SU-DHL-6 (cell line): ENCODE measurements at regions not wholly inside any gene's neighbourhood (a gene's known extent, or its start where the extent isn't known, plus 50 kb on each side); places are given as distances from the start of the nearest gene placed in this dataset.

Source experiments
- H2AFZ ChIP-seq: fragments of 200-600 bp; sonication (generic); 2 replicates; pipeline ENCODE4 v1.6.1; 2014; ENCODE audit warnings: low read depth, mild to moderate bottlenecking, moderate library complexity, mixed read lengths, antibody characterized with exemption, low read length; ENCODE audit not compliant: severe bottlenecking
- H3F3A ChIP-seq: fragments of 200-600 bp; shearing (Covaris generic); 2 replicates; pipeline ENCODE4 v1.6.0; 2016; ENCODE audit warnings: antibody characterized with exemption, mild to moderate bottlenecking; ENCODE audit not compliant: insufficient read depth
- H3K27ac ChIP-seq: fragments of 200-600 bp; sonication (generic); 2 replicates; pipeline ENCODE4 v1.5.1; 2016; ENCODE audit warnings: low read depth, mild to moderate bottlenecking, low read length, moderate library complexity, mixed read lengths
- H3K27me3 ChIP-seq: fragments of 200-600 bp; sonication (generic), shearing (Covaris generic); 2 replicates; pipeline ENCODE4 v1.6.0; 2014; ENCODE audit warnings: mild to moderate bottlenecking, low read length
- H3K36me3 ChIP-seq: fragments of 200-600 bp; sonication (generic); 2 replicates; pipeline ENCODE4 v1.6.1; 2014; ENCODE audit warnings: mild to moderate bottlenecking, low read length, mixed read lengths
- H3K4me2 ChIP-seq: fragments of 300-600, 200-600 bp; shearing (Covaris generic), sonication (generic); 2 replicates; pipeline ENCODE4 v1.6.0; 2014; ENCODE audit warnings: low read length, low read depth, mild to moderate bottlenecking; ENCODE audit not compliant: poor library complexity, severe bottlenecking
- H3K4me3 ChIP-seq: fragments of 200-600 bp; sonication (generic); 2 replicates; pipeline ENCODE4 v1.5.1; 2014; ENCODE audit warnings: antibody characterized with exemption, low read length, mild to moderate bottlenecking, mixed read lengths; ENCODE audit not compliant: insufficient read depth, poor library complexity, severe bottlenecking
- H3K79me2 ChIP-seq: fragments of 200-600 bp; sonication (generic); 2 replicates; pipeline ENCODE4 v1.6.1; 2014; ENCODE audit warnings: mild to moderate bottlenecking, low read length, moderate library complexity; ENCODE audit not compliant: insufficient read depth
- H3K9ac ChIP-seq: fragments of 200-600 bp; sonication (generic); 2 replicates; pipeline ENCODE4 v1.7.0; 2014; ENCODE audit warnings: mild to moderate bottlenecking, low read length
- H3K9me2 ChIP-seq: fragments of 200-600 bp; sonication (generic); replicated peaks from 2 replicates; pipeline ENCODE4 v1.6.1; 2014; ENCODE audit warnings: low read length; ENCODE audit not compliant: insufficient read depth
- H3K9me3 ChIP-seq: fragments of 200-600 bp; sonication (generic); 2 replicates; pipeline ENCODE4 v1.6.1; 2014; ENCODE audit warnings: low read length, mixed read lengths; ENCODE audit not compliant: insufficient read depth
- H4K20me1 ChIP-seq: fragments of 200-600 bp; sonication (generic); 2 replicates; pipeline ENCODE4 v1.6.1; 2014; ENCODE audit warnings: low read depth, mild to moderate bottlenecking, antibody characterized with exemption, low read length, moderate library complexity, mixed read lengths
- EZH2phosphoT487 ChIP-seq: fragments of 200-600 bp; sonication (generic), shearing (Covaris generic); conservative IDR thresholded peaks from 2 replicates; pipeline ENCODE4 v1.6.1; 2018; ENCODE audit warnings: mild to moderate bottlenecking, antibody characterized with exemption, low read length, moderate library complexity, mixed read lengths
- TF ChIP-seq, protein P1 (sequence below): fragments of 200-600 bp; sonication (generic); IDR thresholded peaks from one replicate; pipeline ENCODE4 v1.5.1; 2017; ENCODE audit warnings: antibody characterized with exemption, mild to moderate bottlenecking, low read length, moderate library complexity; ENCODE audit not compliant: insufficient read depth, poor library complexity, severe bottlenecking

DNA sequence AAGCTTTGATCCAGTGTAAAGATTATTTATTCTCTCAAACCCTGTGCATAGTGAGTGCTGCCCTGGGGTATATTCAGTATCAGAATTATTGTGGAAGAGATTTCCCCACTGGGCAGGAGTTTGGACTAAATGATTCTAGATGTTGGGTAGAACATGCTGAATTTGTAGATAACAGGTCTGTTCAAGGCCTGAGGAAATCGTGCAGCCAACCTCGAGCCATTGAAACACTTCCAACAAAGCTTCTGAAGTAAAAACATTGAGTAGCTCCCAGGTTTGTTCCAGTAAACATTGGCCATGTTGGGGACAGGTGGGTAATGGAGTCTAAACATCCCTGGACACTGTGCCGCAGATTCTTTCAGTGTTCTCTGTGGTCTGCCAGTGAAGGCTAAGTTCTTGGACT lies 87.5 kb downstream of the LLPH start:
- no peak overlapping the region for H3K27ac ChIP-seq
- no peaks in the 10 kb centered on the region for H3K27me3 ChIP-seq
- no peaks in the 10 kb centered on the region for H4K20me1 ChIP-seq
- no peak overlapping the region for H3K4me2 ChIP-seq
- no peak overlapping the region for H2AFZ ChIP-seq
- H3K36me3 ChIP-seq, result no peaks in the 10 kb centered on the region
- H3K79me2 ChIP-seq, result no peaks in the 10 kb centered on the region
- no peaks in the 10 kb centered on the region for H3F3A ChIP-seq
- H3K9ac ChIP-seq, result no peak overlapping the region
- H3K9me3 ChIP-seq, result no peaks in the 10 kb centered on the region
- no peak overlapping the region for H3K4me3 ChIP-seq
- no peaks in the 10 kb centered on the region for H3K9me2 ChIP-seq
- TF ChIP-seq, protein P1, sequence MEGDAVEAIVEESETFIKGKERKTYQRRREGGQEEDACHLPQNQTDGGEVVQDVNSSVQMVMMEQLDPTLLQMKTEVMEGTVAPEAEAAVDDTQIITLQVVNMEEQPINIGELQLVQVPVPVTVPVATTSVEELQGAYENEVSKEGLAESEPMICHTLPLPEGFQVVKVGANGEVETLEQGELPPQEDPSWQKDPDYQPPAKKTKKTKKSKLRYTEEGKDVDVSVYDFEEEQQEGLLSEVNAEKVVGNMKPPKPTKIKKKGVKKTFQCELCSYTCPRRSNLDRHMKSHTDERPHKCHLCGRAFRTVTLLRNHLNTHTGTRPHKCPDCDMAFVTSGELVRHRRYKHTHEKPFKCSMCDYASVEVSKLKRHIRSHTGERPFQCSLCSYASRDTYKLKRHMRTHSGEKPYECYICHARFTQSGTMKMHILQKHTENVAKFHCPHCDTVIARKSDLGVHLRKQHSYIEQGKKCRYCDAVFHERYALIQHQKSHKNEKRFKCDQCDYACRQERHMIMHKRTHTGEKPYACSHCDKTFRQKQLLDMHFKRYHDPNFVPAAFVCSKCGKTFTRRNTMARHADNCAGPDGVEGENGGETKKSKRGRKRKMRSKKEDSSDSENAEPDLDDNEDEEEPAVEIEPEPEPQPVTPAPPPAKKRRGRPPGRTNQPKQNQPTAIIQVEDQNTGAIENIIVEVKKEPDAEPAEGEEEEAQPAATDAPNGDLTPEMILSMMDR, result no peak
- no peak for TF ChIP-seq EZH2phosphoT487

DNA sequence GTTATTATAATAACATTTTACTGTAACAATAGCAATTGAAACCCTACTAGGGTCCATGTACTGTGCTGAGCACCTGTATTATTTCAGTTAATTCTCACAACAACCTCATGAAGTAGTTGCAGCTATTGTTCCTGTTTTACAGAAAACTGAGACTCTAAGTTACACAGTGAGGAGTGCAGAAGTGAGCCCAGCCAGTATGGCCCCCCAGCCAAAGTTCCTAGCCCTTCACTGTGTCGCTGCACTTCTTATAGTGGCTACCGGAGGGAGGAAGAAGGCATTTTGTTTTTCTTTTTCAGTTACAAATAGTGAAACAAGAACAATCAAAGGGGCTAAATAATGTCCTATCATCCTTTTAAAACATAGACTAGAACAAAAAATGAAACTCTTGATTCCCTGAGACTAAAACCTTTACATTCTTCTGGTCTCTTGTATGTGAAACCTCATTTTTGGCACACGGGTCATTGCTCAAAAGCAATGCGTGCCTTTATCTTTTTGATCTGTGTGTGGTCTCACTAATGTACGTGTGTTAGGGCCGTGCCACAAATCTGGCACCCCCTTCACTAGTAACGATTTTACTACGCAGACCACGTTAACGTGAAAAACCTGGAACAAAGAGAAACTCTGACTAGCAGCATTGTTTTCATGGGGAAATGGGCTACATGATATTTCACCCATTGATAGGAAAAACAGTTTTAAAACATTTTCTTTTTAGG lies 88.7 kb downstream of the LLPH start:
- Histone ChIP-seq H3K27ac (no peak overlapping the region), H3K36me3 (no peaks in the 10 kb centered on the region), H2AFZ (no peak overlapping the region), H3K4me2 (no peak overlapping the region), H3K27me3 (no peaks in the 10 kb centered on the region), H3K4me3 (no peak overlapping the region), H3K9ac (no peak overlapping the region), H4K20me1 (no peaks in the 10 kb centered on the region), H3F3A (no peaks in the 10 kb centered on the region), H3K9me2 (no peaks in the 10 kb centered on the region), H3K9me3 (no peaks in the 10 kb centered on the region), H3K79me2 (no peaks in the 10 kb centered on the region)
- TF ChIP-seq EZH2phosphoT487, result no peak
- TF ChIP-seq, protein P1, result no peak

DNA sequence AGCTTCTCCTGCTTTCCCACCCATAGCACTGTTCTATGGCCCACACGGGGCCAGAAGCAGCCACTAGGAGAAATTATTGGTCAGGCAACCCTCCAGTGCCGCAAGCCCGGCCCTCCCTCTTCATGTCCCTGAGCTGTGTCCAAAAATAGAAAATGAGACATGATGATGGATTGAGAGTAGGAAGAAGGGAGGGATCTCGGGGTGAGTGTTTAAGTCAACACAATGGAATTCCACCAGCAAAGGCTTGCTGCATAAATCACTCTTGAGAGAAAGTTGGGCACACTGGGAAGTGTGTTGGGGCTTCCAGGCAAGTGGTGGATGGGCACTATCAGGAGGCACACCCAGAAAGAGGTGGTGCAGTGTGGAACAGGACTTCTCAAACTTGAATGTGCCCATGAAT lies 94.2 kb downstream of the LLPH start:
- Histone ChIP-seq H3K4me3 (no peak overlapping the region), H3K27ac (no peak overlapping the region), H3K9ac (no peak overlapping the region), H3K79me2 (no peaks in the 10 kb centered on the region), H3F3A (no peaks in the 10 kb centered on the region), H3K9me2 (no peaks in the 10 kb centered on the region), H2AFZ (no peak overlapping the region), H3K36me3 (no peaks in the 10 kb centered on the region), H4K20me1 (no peaks in the 10 kb centered on the region), H3K9me3 (no peaks in the 10 kb centered on the region), H3K4me2 (no peak overlapping the region), H3K27me3 (no peaks in the 10 kb centered on the region)
- TF ChIP-seq, protein P1, result no peak
- TF ChIP-seq EZH2phosphoT487, result no peak
